Calu3 (cell line): ENCODE measurements at regions not wholly inside any gene's neighbourhood (a gene's known extent, or its start where the extent isn't known, plus 50 kb on each side); places are given as distances from the start of the nearest gene placed in this dataset.
"Not testable (repeated sequence)": the region's sequence is repeated elsewhere in the genome, so short reads cannot be mapped to it uniquely, and the experiment has no call there.

Experiments used
- BruUV-seq: library from RNA; stranded (reverse); fragments of 400-500 nt; replicated peaks from 2 replicates; lab custom pipeline; 2021; lab: Mats Ljungman, UMichigan
- CTCF ChIA-PET: fragments of 300-600 bp; sonication (Branson Sonifier 250); formaldehyde crosslinking; loops from one replicate; lab custom pipeline; 2022; ENCODE audit warnings: antibody characterized with exemption; lab: Charles Lee
- DNase-seq: peaks from one replicate; pipeline ENCODE4 v3.0.0; 2022
- H3K27ac Mint-ChIP-seq: one replicate; pipeline ENCODE4 v1.8.0; 2022; ENCODE audit warnings: mixed read lengths; ENCODE audit not compliant: unreplicated experiment
- H3K27me3 Mint-ChIP-seq: one replicate; pipeline ENCODE4 v1.8.0; 2022; ENCODE audit warnings: mixed read lengths; ENCODE audit not compliant: unreplicated experiment
- H3K36me3 Mint-ChIP-seq: one replicate; pipeline ENCODE4 v1.8.0; 2022; ENCODE audit warnings: mild to moderate bottlenecking, moderate library complexity, mixed read lengths; ENCODE audit not compliant: insufficient read depth, unreplicated experiment
- H3K4me1 Mint-ChIP-seq: one replicate; pipeline ENCODE4 v1.8.0; 2022; ENCODE audit warnings: mild to moderate bottlenecking, low read depth, mixed read lengths; ENCODE audit not compliant: unreplicated experiment
- H3K4me3 Mint-ChIP-seq: one replicate; pipeline ENCODE4 v1.8.0; 2022; ENCODE audit warnings: mild to moderate bottlenecking, low read depth, moderate library complexity, mixed read lengths; ENCODE audit not compliant: unreplicated experiment
- H3K9me3 Mint-ChIP-seq: one replicate; pipeline ENCODE4 v1.8.0; 2022; ENCODE audit warnings: low read depth, mixed read lengths; ENCODE audit not compliant: unreplicated experiment
- intact Hi-C: fragments of 100-400 bp; cut with micrococcal nuclease; formaldehyde crosslinking; loops from one replicate; pipeline ENCODE4 v1.10.0; 2022; ENCODE audit not compliant: unreplicated experiment
- TF ChIP-seq, protein P1 (sequence below): fragments of 200-600 bp; IDR thresholded peaks from one replicate; pipeline ENCODE4 v1.8.0; 2022; ENCODE audit warnings: antibody characterized with exemption; ENCODE audit not compliant: unreplicated experiment

DNA sequence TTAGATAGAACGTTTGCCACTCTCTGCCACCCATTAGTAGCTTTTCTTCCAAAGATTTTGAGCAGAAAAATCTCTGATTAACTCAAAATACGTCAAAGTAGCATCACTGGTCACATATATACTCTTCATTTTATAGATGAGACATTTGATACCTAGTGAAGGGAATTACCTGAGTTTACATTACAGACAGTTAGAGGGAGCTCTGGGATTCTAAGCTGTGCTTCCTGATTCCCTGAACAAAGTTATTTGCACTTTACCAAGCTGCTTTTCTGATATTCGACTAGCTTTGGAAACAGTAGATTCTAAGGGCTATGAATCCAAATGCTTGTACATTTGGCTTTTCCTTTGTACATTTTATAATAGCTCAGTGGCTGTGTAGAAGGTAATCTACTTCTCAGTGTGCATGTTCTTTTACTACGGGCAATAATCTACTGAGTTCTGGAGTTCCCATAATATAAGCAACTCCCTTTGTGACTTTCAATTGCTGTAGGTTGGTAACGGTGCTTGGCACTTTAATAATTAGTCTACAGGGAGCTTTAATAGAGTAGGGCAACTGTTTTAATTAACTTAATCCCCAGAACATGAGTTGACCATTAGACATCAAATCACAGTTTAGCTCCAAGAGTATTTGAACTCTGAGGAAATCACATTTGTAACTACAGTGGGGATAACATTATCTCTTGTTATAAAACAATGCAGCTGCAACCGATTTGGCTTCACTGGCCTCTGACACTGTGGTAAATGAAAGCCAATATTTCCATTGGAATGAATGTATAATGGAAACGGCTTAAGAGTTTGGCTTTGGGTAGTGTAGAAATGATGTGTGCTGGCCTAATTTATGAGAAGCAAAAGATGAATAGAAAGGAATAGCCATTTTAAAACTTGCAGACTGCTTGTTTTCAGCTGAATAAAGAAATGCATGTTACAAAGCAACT lies 1602.4 kb downstream of the STIM2 start:
- CTCF ChIA-PET, result no interaction called here
- H3K36me3 Mint-ChIP-seq, result no peaks in the 10 kb centered on the region
- no peak overlapping the region for H3K4me3 Mint-ChIP-seq
- TF ChIP-seq, protein P1, sequence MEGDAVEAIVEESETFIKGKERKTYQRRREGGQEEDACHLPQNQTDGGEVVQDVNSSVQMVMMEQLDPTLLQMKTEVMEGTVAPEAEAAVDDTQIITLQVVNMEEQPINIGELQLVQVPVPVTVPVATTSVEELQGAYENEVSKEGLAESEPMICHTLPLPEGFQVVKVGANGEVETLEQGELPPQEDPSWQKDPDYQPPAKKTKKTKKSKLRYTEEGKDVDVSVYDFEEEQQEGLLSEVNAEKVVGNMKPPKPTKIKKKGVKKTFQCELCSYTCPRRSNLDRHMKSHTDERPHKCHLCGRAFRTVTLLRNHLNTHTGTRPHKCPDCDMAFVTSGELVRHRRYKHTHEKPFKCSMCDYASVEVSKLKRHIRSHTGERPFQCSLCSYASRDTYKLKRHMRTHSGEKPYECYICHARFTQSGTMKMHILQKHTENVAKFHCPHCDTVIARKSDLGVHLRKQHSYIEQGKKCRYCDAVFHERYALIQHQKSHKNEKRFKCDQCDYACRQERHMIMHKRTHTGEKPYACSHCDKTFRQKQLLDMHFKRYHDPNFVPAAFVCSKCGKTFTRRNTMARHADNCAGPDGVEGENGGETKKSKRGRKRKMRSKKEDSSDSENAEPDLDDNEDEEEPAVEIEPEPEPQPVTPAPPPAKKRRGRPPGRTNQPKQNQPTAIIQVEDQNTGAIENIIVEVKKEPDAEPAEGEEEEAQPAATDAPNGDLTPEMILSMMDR, result no peak
- H3K9me3 Mint-ChIP-seq, result no peaks in the 10 kb centered on the region
- BruUV-seq, result no TSS peak
- intact Hi-C loops, result no loop called here
- H3K27me3 Mint-ChIP-seq, result no peaks in the 10 kb centered on the region
- no peaks in the 10 kb centered on the region for H3K4me1 Mint-ChIP-seq
- no peak overlapping the region for H3K27ac Mint-ChIP-seq
- DNase-seq, result no peak

- H3K9me3 Mint-ChIP-seq, result no peaks in the 10 kb centered on the region
- no peaks in the 10 kb centered on the region for H3K4me1 Mint-ChIP-seq
- no peak overlapping the region for H3K4me3 Mint-ChIP-seq
- TF ChIP-seq, protein P1, result no peak
- H3K27me3 Mint-ChIP-seq, result no peaks in the 10 kb centered on the region
- CTCF ChIA-PET, result no interaction called here
- DNase-seq, result no peak
- intact Hi-C loops, result no loop called here
- BruUV-seq, result no TSS peak
- no peak overlapping the region for H3K27ac Mint-ChIP-seq
- no peaks in the 10 kb centered on the region for H3K36me3 Mint-ChIP-seq
Measured at GRCh38 chr4:28464823-28465222, 1604.2 kb downstream of the STIM2 start.

DNA sequence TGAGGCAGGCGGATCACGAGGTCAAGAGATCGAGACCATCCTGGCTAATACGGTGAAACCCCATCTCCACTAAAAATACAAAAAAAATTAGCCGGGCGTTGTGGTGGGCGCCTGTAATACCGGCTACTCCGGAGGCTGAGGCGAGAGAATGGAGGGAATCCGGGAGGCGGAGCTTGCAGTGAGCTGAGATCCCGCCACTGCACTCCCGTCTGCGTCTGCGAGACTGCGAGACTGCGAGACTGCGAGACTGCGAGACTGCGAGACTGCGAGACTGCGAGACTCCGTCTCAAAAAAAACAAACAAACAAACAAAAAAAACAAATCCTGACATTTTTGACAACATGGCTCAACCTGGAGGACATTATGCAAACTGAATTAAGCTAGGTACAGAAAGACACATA lies 1606.2 kb downstream of the STIM2 start:
- H3K9me3 Mint-ChIP-seq, H3K27me3 Mint-ChIP-seq, H3K27ac Mint-ChIP-seq, BruUV-seq, CTCF ChIA-PET, intact Hi-C loops, H3K4me1 Mint-ChIP-seq, DNase-seq, H3K4me3 Mint-ChIP-seq, H3K36me3 Mint-ChIP-seq: not testable (repeated sequence)

GRCh38 chr4:28469387-28469786 lies 1608.7 kb downstream of the STIM2 start:
- BruUV-seq, result no TSS peak
- no peaks in the 10 kb centered on the region for H3K27me3 Mint-ChIP-seq

More at GRCh38 chr4:28469387-28469786, 1608.7 kb downstream of the STIM2 start:
- CTCF ChIA-PET, result no interaction called here
- DNase-seq, result no peak
- Mint-ChIP-seq H3K4me3 (no peak overlapping the region), H3K4me1 (no peaks in the 10 kb centered on the region), H3K9me3 (peaks cover 3% of the 10 kb centered on the region), H3K27ac (no peak overlapping the region), H3K36me3 (no peaks in the 10 kb centered on the region)
- TF ChIP-seq, protein P1, result no peak
- intact Hi-C loops, result no loop called here
